ENCODE measurements at regions not wholly inside any gene's neighbourhood (a gene's known extent, or its start where the extent isn't known, plus 50 kb on each side); places are given as distances from the start of the nearest gene placed in this dataset.

GRCh38 chr16:77062878-77063675 is 127.9 kb upstream of the MON1B start:
- Histone ChIP-seq H3K4me1 (ENCODE audit: insufficient read depth, low read length) (no peaks in the 10 kb centered on the region), H3K27ac (ENCODE audit: low read depth, low read length) (no peak overlapping the region), H3K27me3 (ENCODE audit: insufficient read depth, low read length, poor library complexity, severe bottlenecking) (no peaks in the 10 kb centered on the region), H3K9me3 (ENCODE audit: low read length) (no peaks in the 10 kb centered on the region), H3K36me3 (ENCODE audit: insufficient read depth, low read length) (no peaks in the 10 kb centered on the region), H3K4me3 (ENCODE audit: low read length) (no peak overlapping the region)
- CTCF ChIA-PET: no interaction called here
- DNase-seq: no peak
- H3K4me3 Mint-ChIP-seq: no peak overlapping the region
- peaks cover 0 to 7% of the 10 kb centered on the region in 2 donors for H3K27me3 Mint-ChIP-seq
- H3K36me3 Mint-ChIP-seq: no peaks in the 10 kb centered on the region
- POLR2A ChIA-PET: no interaction called here
- H3K4me1 Mint-ChIP-seq: no peaks in the 10 kb centered on the region
- peaks cover 0 to 4% (median 2%) of the 10 kb centered on the region in 5 donors for H3K9me3 Mint-ChIP-seq
- no peak overlapping the region for H3K27ac Mint-ChIP-seq

- ChIA-PET CTCF (no interaction called here), POLR2A (no interaction called here)
- Histone ChIP-seq H3K27me3 (ENCODE audit: insufficient read depth, low read length, poor library complexity, severe bottlenecking) (no peaks in the 10 kb centered on the region), H3K9me3 (ENCODE audit: low read length) (no peaks in the 10 kb centered on the region), H3K36me3 (ENCODE audit: insufficient read depth, low read length) (no peaks in the 10 kb centered on the region), H3K4me1 (ENCODE audit: insufficient read depth, low read length) (no peaks in the 10 kb centered on the region), H3K4me3 (ENCODE audit: low read length) (no peak overlapping the region), H3K27ac (ENCODE audit: low read depth, low read length) (no peak overlapping the region)
- H3K9me3 Mint-ChIP-seq: peaks cover 0 to 4% (median 2%) of the 10 kb centered on the region in 5 donors
- peaks cover 0 to 7% of the 10 kb centered on the region in 2 donors for H3K27me3 Mint-ChIP-seq
- H3K36me3 Mint-ChIP-seq: no peaks in the 10 kb centered on the region
- no peaks in the 10 kb centered on the region for H3K4me1 Mint-ChIP-seq
- H3K4me3 Mint-ChIP-seq: no peak overlapping the region
- no peak overlapping the region for H3K27ac Mint-ChIP-seq
- DNase-seq: no peak
Observed at GRCh38 chr16:77063676-77064016, 127.3 kb upstream of the MON1B start.

GRCh38 chr16:77064037-77064436 is 127.0 kb upstream of the MON1B start:
- no peak overlapping the region for H3K4me3 Mint-ChIP-seq
- H3K27me3 Mint-ChIP-seq: peaks cover 0 to 7% of the 10 kb centered on the region in 2 donors
- no peaks in the 10 kb centered on the region for H3K4me1 Mint-ChIP-seq
- no peaks in the 10 kb centered on the region for H3K9me3 ChIP-seq (ENCODE audit: low read length)
- H3K27me3 ChIP-seq (ENCODE audit: insufficient read depth, low read length, poor library complexity, severe bottlenecking): no peaks in the 10 kb centered on the region
- no peak overlapping the region for H3K27ac Mint-ChIP-seq
- no peaks in the 10 kb centered on the region for H3K36me3 ChIP-seq (ENCODE audit: insufficient read depth, low read length)
- no peak for DNase-seq
- H3K36me3 Mint-ChIP-seq: no peaks in the 10 kb centered on the region
- H3K9me3 Mint-ChIP-seq: peaks cover 0 to 4% (median 2%) of the 10 kb centered on the region in 5 donors
- ChIA-PET CTCF (no interaction called here), POLR2A (no interaction called here)
- H3K27ac ChIP-seq (ENCODE audit: low read depth, low read length): no peak overlapping the region
- no peaks in the 10 kb centered on the region for H3K4me1 ChIP-seq (ENCODE audit: insufficient read depth, low read length)
- no peak overlapping the region for H3K4me3 ChIP-seq (ENCODE audit: low read length)

GRCh38 chr16:77066896-77067496 is 124.0 kb upstream of the MON1B start:
- Mint-ChIP-seq H3K4me1 (no peaks in the 10 kb centered on the region), H3K9me3 (peaks cover 0 to 4% (median 0%) of the 10 kb centered on the region in 5 donors), H3K27ac (no peak overlapping the region), H3K36me3 (no peaks in the 10 kb centered on the region), H3K4me3 (no peak overlapping the region), H3K27me3 (peaks cover 0 to 7% of the 10 kb centered on the region in 2 donors)
- H3K4me1 ChIP-seq (ENCODE audit: insufficient read depth, low read length): no peaks in the 10 kb centered on the region
- H3K4me3 ChIP-seq (ENCODE audit: low read length): no peak overlapping the region
- no peaks in the 10 kb centered on the region for H3K36me3 ChIP-seq (ENCODE audit: insufficient read depth, low read length)
- CTCF ChIA-PET: no interaction called here
- H3K27me3 ChIP-seq (ENCODE audit: insufficient read depth, low read length, poor library complexity, severe bottlenecking): no peaks in the 10 kb centered on the region
- H3K27ac ChIP-seq (ENCODE audit: low read depth, low read length): no peak overlapping the region
- DNase-seq: no peak
- H3K9me3 ChIP-seq (ENCODE audit: low read length): no peaks in the 10 kb centered on the region
- POLR2A ChIA-PET: no interaction called here

- Histone ChIP-seq H3K4me3 (ENCODE audit: low read length) (no peak overlapping the region), H3K36me3 (ENCODE audit: insufficient read depth, low read length) (no peaks in the 10 kb centered on the region), H3K9me3 (ENCODE audit: low read length) (no peaks in the 10 kb centered on the region), H3K4me1 (ENCODE audit: insufficient read depth, low read length) (no peaks in the 10 kb centered on the region), H3K27ac (ENCODE audit: low read depth, low read length) (no peak overlapping the region), H3K27me3 (ENCODE audit: insufficient read depth, low read length, poor library complexity, severe bottlenecking) (no peaks in the 10 kb centered on the region)
- Mint-ChIP-seq H3K36me3 (no peaks in the 10 kb centered on the region), H3K27me3 (peaks cover 0 to 6% of the 10 kb centered on the region in 2 donors), H3K4me1 (no peaks in the 10 kb centered on the region), H3K9me3 (peaks cover 0 to 3% (median 0%) of the 10 kb centered on the region in 5 donors), H3K27ac (no peak overlapping the region), H3K4me3 (no peak overlapping the region)
- CTCF ChIA-PET: no interaction called here
- POLR2A ChIA-PET: no interaction called here
- DNase-seq: no peak
Observed at GRCh38 chr16:77067900-77068299, 123.1 kb upstream of the MON1B start.

GRCh38 chr16:77068402-77068801 is 122.6 kb upstream of the MON1B start:
- H3K36me3 Mint-ChIP-seq: no peaks in the 10 kb centered on the region
- no peak for DNase-seq
- no peak overlapping the region for H3K27ac Mint-ChIP-seq
- no peaks in the 10 kb centered on the region for H3K27me3 ChIP-seq (ENCODE audit: insufficient read depth, low read length, poor library complexity, severe bottlenecking)
- no peak overlapping the region for H3K4me3 ChIP-seq (ENCODE audit: low read length)
- H3K9me3 ChIP-seq (ENCODE audit: low read length): no peaks in the 10 kb centered on the region
- H3K4me1 Mint-ChIP-seq: no peaks in the 10 kb centered on the region
- H3K27me3 Mint-ChIP-seq: peaks cover 0 to 2% of the 10 kb centered on the region in 2 donors
- CTCF ChIA-PET: no interaction called here
- POLR2A ChIA-PET: no interaction called here
- H3K4me1 ChIP-seq (ENCODE audit: insufficient read depth, low read length): no peaks in the 10 kb centered on the region
- H3K4me3 Mint-ChIP-seq: no peak overlapping the region
- peaks cover 0 to 3% (median 0%) of the 10 kb centered on the region in 5 donors for H3K9me3 Mint-ChIP-seq
- H3K36me3 ChIP-seq (ENCODE audit: insufficient read depth, low read length): no peaks in the 10 kb centered on the region
- H3K27ac ChIP-seq (ENCODE audit: low read depth, low read length): no peak overlapping the region

- ChIA-PET POLR2A (no interaction called here), CTCF (no interaction called here)
- Histone ChIP-seq H3K9me3 (ENCODE audit: low read length) (no peaks in the 10 kb centered on the region), H3K4me3 (ENCODE audit: low read length) (no peak overlapping the region), H3K27me3 (ENCODE audit: insufficient read depth, low read length, poor library complexity, severe bottlenecking) (no peaks in the 10 kb centered on the region), H3K27ac (ENCODE audit: low read depth, low read length) (no peak overlapping the region), H3K36me3 (ENCODE audit: insufficient read depth, low read length) (no peaks in the 10 kb centered on the region), H3K4me1 (ENCODE audit: insufficient read depth, low read length) (no peaks in the 10 kb centered on the region)
- Mint-ChIP-seq H3K4me3 (no peak overlapping the region), H3K36me3 (no peaks in the 10 kb centered on the region), H3K27me3 (no peaks in the 10 kb centered on the region), H3K27ac (no peak overlapping the region), H3K4me1 (no peaks in the 10 kb centered on the region), H3K9me3 (peaks cover 0 to 4% (median 2%) of the 10 kb centered on the region in 5 donors)
- DNase-seq: no peak
Observed at GRCh38 chr16:77069929-77070328, 121.1 kb upstream of the MON1B start.

GRCh38 chr16:77070683-77071082 is 120.3 kb upstream of the MON1B start:
- H3K27ac Mint-ChIP-seq: no peak overlapping the region
- Histone ChIP-seq H3K9me3 (ENCODE audit: low read length) (no peaks in the 10 kb centered on the region), H3K36me3 (ENCODE audit: insufficient read depth, low read length) (no peaks in the 10 kb centered on the region), H3K27ac (ENCODE audit: low read depth, low read length) (no peak overlapping the region), H3K27me3 (ENCODE audit: insufficient read depth, low read length, poor library complexity, severe bottlenecking) (no peaks in the 10 kb centered on the region), H3K4me3 (ENCODE audit: low read length) (no peak overlapping the region), H3K4me1 (ENCODE audit: insufficient read depth, low read length) (no peaks in the 10 kb centered on the region)
- peaks cover 0 to 4% (median 2%) of the 10 kb centered on the region in 5 donors for H3K9me3 Mint-ChIP-seq
- H3K27me3 Mint-ChIP-seq: no peaks in the 10 kb centered on the region
- ChIA-PET POLR2A (no interaction called here), CTCF (no interaction called here)
- no peaks in the 10 kb centered on the region for H3K36me3 Mint-ChIP-seq
- H3K4me1 Mint-ChIP-seq: no peaks in the 10 kb centered on the region
- no peak overlapping the region for H3K4me3 Mint-ChIP-seq
- DNase-seq: no peak
